GM19467 (cell line): ENCODE measurements at regions not wholly inside any gene's neighbourhood (a gene's known extent, or its start where the extent isn't known, plus 50 kb on each side); places are given as distances from the start of the nearest gene placed in this dataset.

ENCODE experiments used
- ATAC-seq: cut with Tn5 transposase; IDR thresholded peaks from one replicate; pipeline ENCODE4 v1.9.1; 2021; ENCODE audit warnings: mild to moderate bottlenecking, moderate library complexity; ENCODE audit not compliant: unreplicated experiment

- ATAC-seq = no peak
These were observed 364.0 kb downstream of the TMA16 start for GRCh38 chr4:163858515-163858914.

GRCh38 chr4:163863082-163863481, 368.6 kb downstream of the TMA16 start:
- ATAC-seq = no peak

- no peak for ATAC-seq
These were observed 370.5 kb downstream of the TMA16 start for GRCh38 chr4:163865010-163865409.

- ATAC-seq = no peak
These were observed 372.3 kb downstream of the TMA16 start for GRCh38 chr4:163866728-163867315.

- no peak for ATAC-seq
These were observed 374.0 kb downstream of the TMA16 start for GRCh38 chr4:163868445-163868844.

GRCh38 chr4:163871078-163871477, 376.6 kb downstream of the TMA16 start:
- ATAC-seq = no peak

GRCh38 chr4:163875327-163875726, 380.8 kb downstream of the TMA16 start:
- no peak for ATAC-seq

GRCh38 chr4:163878336-163879121, 384.0 kb downstream of the TMA16 start:
- no peak for ATAC-seq

GRCh38 chr4:163892417-163892816, 397.9 kb downstream of the TMA16 start:
- no peak for ATAC-seq

GRCh38 chr4:163895378-163896005, 401.0 kb downstream of the TMA16 start:
- ATAC-seq = no peak

GRCh38 chr4:163901319-163901718, 406.8 kb downstream of the TMA16 start:
- ATAC-seq = no peak

GRCh38 chr4:163902417-163902816, 407.9 kb downstream of the TMA16 start:
- ATAC-seq = no peak

- no peak for ATAC-seq
These were observed 417.4 kb downstream of the TMA16 start for GRCh38 chr4:163911891-163912290.

- ATAC-seq = no peak
These were observed 419.1 kb downstream of the TMA16 start for GRCh38 chr4:163913571-163913970.

GRCh38 chr4:163915896-163916295, 421.4 kb downstream of the TMA16 start:
- ATAC-seq = no peak

- ATAC-seq = no peak
These were observed 425.9 kb downstream of the TMA16 start for GRCh38 chr4:163920426-163920825.

- ATAC-seq = no peak
These were observed 427.8 kb downstream of the TMA16 start for GRCh38 chr4:163922302-163922701.

- ATAC-seq = no peak
These were observed 428.6 kb downstream of the TMA16 start for GRCh38 chr4:163923092-163923491.

GRCh38 chr4:163930086-163930485, 435.6 kb downstream of the TMA16 start:
- ATAC-seq = no peak

- no peak for ATAC-seq
These were observed 438.0 kb downstream of the TMA16 start for GRCh38 chr4:163932504-163932903.

- ATAC-seq = no peak
These were observed 445.1 kb downstream of the TMA16 start for GRCh38 chr4:163939597-163939996.

- no peak for ATAC-seq
These were observed 446.9 kb downstream of the TMA16 start for GRCh38 chr4:163941221-163941905.
